ENCODE measurements at regions not wholly inside any gene's neighbourhood (a gene's known extent, or its start where the extent isn't known, plus 50 kb on each side); places are given as distances from the start of the nearest gene placed in this dataset.

GRCh38 chr10:28812384-28813372 lies 135.4 kb downstream of the BAMBI start:
- no peak for FAIRE-seq

DNA sequence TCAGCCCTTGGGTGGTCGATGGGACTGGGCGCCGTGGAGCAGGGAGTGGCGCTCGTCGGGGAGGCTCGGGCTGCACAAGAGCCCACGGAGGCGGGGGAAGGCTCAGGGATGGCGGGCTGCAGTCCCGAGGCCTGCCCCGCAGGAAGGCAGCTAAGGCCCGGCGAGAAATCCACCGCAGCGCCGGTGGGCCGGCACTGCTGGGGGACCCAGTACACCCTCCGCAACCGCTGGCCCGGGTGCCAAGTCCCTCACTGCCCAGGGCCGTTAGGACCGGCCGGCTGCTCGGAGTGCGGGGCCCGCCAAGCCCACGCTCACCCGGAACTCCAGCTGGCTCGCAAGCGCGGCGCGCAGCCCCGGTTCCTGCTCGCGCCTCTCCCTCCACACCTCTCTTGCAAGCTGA lies 138.4 kb downstream of the BAMBI start:
- no peak for FAIRE-seq

- FAIRE-seq, result no peak
Observed at GRCh38 chr10:28822719-28823464, 145.6 kb downstream of the BAMBI start.

GRCh38 chr10:28823501-28824075 lies 146.3 kb downstream of the BAMBI start:
- no peak for FAIRE-seq

GRCh38 chr10:28833313-28833712 lies 156.0 kb downstream of the BAMBI start:
- FAIRE-seq, result no peak

DNA sequence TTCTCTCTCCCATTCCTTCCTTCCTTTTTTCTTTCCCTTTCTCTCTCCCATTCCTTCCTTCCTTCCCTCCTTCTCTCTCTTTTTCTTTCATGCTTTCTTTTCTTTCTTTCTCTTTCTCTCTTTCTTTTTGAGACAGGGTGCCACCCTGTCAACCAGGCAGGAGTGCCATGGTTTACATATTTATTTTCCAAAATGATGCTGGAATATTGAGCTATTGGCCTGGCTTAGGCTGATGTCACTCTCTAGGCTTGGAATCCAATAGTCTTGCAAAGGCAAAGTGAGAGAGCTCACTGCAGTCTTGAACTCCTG lies 159.1 kb downstream of the BAMBI start:
- FAIRE-seq, result no peak

DNA sequence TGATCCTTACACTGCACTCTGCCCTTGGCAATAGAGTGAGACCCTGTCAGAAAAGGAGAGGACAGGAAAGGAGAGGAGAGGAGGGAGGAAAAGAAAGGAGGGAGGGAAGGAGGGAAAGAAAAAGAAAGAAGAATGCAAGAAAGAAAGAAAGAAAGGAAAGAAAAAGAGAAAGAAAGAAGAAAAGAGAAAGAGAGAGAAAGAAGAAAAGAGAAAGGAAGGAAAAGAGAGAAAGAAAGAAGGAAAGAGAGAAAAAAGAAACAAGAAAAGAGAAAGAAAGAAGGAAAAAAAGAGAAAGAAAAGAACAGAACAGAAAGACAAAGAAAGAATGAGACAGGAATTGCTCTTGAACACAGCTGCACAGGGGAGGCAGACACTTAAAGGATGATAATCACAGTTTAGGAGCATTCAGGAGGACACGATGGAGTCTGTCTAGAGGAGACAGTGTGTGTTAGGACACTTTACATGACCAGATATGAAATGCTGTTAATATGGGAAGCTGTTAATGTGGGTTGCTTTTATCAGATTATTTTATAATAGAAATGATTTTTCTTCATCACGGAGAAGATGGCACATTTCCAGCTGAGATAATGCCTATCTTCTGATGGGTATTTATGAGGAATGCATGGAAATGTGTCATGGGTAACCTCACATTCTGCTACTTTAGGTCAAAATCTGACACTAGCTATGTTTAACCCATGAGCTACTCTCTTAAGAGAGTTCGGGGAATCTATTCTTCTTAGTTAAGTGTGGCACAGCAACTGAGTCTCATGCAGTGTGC lies 160.5 kb downstream of the BAMBI start:
- no peak for FAIRE-seq

DNA sequence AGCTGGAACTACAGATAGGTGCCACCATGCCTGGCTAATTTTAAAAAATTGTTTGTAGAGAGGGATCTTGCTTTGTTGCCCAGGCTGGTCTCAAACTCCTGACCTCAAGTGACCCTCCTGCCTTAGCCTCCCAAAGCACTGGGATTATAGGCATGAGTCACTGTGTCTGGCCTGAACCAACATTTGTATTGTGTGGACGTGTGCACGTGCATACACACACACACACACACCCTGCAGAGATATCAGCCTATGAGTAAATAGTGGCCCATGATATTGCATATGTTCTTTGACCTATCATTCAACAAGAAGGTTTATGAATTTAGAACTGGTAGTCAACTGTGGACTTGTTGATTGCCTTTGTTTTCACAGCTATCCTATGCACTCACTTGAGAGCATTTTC lies 161.6 kb downstream of the BAMBI start:
- FAIRE-seq, result no peak

DNA sequence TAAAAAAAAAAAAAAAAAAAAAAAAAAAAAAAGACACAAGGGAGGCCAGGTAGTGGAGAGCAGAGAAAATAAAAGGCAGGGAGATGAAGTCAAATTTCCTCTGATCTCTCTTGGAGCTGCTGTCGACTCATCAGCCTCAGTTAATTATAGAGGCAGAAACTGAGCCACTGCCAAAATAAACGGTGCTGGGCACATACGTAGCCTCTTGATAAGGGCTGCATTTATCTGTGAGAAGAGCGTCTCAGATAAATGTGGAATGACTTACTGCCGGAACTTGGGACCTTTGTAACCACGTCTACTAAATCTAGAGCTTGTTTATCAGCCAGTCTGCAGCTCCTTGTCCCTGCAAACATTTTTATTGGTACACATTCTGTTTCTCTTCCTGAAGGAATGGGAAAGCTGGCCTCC lies 162.3 kb downstream of the BAMBI start:
- FAIRE-seq, result no peak

DNA sequence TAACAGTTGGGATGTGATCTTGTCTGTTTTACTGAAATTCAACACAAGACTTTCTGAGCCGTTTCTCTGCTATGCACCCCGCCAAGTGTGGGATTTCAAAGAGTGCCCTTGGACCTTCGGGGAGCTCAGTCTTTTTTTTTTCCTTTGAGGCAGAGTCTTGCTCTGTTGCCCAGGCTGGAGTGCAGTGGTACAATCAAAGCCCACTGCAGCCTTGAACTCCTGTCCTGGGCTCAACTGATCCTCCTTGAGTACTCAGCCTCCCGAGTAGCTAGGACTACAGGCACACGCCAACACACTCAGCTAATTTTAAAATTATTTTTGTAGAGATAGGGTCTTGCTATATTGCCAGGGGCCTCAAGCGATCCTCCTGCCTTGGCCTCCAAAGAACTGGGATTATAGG lies 162.9 kb downstream of the BAMBI start:
- no peak for FAIRE-seq

- no peak for FAIRE-seq
Observed at GRCh38 chr10:28840971-28841370, 163.7 kb downstream of the BAMBI start.

DNA sequence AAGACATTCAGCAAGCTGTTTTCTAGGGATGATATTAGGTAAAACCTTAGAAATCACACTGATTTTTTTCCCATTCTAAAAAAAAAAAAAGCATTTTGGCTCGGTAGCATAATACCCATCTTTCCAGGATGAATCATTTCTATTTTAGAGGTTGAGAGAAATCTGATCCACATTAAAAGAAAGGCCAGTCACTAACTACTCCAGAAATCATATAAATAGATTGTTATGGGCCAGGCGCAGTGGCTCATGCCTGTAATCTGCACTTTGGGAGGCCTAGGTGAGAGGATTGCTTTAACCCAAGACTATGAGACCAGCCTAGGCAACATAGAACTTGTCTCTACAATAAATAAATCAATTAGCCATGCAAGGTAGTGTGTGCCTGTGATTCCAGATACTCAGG lies 164.3 kb downstream of the BAMBI start:
- FAIRE-seq, result no peak

DNA sequence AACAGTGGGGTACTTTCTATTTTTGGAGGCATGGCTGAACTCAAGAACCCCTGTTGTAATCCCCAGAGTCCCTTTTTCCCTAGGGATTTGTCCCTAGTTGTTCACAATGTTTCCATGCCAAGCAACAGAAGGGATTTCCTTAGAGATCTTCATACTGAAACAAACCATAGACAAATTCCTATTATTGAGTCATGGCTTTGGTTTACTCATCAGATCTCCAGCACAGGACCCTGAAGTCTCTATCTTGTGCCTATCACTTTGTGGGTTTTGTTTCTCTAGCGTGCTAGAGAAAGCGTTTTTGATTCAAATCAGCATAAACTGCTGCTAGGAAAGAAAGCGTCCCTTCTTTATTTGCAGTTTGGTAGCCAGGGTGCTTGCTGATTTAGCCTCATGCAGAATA lies 165.0 kb downstream of the BAMBI start:
- no peak for FAIRE-seq

DNA sequence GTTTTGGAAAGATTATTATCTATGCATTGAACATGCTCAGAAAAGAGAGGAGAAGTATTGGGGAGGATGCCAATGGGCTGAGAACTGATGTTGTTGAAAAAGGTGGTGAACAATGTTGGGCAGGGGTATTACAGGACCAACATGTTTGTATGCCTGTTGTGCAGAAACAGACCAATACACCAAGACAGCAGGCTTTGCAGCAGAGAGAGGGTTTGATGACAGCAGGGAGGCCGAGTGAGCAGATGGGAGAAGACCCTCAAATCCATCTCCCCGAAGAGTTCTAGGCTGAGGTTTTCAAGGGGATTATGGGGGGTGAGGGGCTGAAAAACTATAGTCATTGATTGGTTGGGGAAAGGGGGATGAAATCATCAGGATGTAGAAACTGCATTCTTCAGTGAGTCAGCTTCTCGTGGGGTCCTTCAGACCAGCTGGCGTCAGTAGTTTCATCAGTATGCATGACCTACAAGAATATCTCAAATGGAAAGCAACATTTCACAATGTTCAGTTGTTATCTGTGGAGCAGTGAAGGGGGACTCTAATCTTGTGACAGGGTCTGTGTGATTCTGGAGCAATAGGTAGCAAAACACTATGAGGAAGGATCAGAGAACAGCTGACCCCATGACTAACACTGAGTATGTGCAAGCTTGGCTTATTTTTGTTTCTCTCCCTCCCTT lies 167.8 kb downstream of the BAMBI start:
- no peak for FAIRE-seq

- no peak for FAIRE-seq
Observed at GRCh38 chr10:28849309-28849708, 172.0 kb downstream of the BAMBI start.

DNA sequence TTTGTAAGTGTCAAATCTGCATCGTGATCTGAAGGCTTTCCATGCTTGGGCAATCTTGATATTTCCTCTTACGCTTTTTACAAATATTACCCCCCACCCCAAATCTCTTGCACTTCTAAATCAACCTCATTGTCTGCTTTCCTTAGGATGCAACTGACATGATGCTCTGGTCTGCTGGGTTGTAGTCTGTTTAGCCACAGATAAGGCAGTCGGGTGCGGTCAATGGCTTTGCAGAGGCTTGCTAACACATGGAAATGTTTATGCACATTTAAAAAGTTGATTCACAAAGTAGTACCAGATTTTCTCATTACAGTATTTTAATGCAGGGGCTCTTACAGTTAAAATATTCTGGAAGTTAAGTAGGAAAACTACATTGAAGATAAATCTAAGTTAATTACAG lies 172.5 kb downstream of the BAMBI start:
- no peak for FAIRE-seq

GRCh38 chr10:28850784-28851183 lies 173.5 kb downstream of the BAMBI start:
- no peak for FAIRE-seq

GRCh38 chr10:28853195-28853594 lies 175.9 kb downstream of the BAMBI start:
- FAIRE-seq, result no peak

DNA sequence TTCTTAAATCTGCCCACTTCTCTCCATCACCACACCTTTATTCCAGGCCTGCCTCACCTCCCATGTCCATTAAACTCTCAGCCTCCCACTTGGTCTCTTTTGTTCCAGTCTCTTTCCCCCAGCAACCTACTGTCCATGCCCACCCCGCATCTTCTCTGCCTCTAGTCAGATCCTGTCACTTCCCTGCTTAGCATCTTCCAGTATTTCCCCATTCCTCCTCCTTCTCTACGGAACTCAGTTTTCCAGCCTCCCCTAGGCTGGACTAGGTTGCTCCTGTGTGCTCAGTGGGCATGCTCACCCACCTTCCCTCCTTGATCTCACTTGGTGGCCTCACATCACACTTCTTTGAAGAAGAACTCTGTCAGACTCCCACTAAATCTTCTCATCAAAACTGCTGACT lies 179.8 kb downstream of the BAMBI start:
- no peak for FAIRE-seq

DNA sequence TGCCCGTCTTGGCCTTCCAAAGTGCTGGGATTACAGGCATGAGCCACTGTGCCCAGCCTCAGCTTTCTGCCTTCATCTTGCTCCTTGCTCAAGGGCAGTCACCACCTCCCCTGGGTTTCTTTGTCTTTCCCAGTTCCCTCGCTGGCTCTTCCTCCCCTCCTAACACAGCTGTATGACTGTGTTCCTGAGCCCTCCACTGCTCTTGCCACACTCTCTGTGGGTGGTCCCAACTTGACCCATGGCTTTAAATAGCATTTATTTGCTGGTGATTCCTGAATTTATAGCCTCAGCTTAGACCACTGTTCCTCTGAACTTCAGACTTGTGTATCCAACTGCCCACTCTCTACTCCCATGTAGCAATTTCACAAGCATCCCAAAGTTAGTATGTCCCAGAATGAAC lies 181.3 kb downstream of the BAMBI start:
- no peak for FAIRE-seq

DNA sequence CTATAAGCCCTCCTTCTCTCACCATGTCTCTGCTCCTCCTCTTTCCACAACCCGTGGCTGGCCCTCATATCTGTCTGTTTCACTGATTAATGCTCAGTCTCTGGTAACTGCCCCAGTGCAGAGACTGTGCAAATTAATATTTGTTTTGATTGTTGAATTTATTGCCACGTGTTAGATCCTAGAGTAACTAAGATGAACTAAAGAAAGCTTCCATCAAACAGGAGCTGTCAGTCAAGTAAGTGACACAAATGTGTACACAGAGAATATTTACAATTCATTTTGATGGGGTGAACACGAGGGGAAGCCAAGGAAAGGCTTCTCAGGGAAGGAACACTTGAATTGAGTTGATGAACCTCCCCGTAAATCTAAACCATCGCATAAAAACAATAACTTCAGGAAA lies 182.5 kb downstream of the BAMBI start:
- FAIRE-seq, result no peak

- no peak for FAIRE-seq
Observed at GRCh38 chr10:28862219-28862618, 184.9 kb downstream of the BAMBI start.
